H1 (cell line): ENCODE measurements at regions not wholly inside any gene's neighbourhood (a gene's known extent, or its start where the extent isn't known, plus 50 kb on each side); places are given as distances from the start of the nearest gene placed in this dataset.
A peak's percentile ranks its signal among the peaks of the same experiment; 100 is the strongest.

Experiments
- CTCF ChIA-PET: fragments of 300-600 bp; sonication (Branson Sonifier 250); formaldehyde crosslinking; loops from one replicate; lab custom pipeline; 2021; ENCODE audit not compliant: partially characterized antibody; lab: Charles Lee
- POLR2A ChIA-PET: fragments of 300-600 bp; sonication (Branson Sonifier 250); formaldehyde crosslinking; loops from one replicate; lab custom pipeline; 2021; ENCODE audit warnings: inconsistent platforms; ENCODE audit not compliant: partially characterized antibody; lab: Charles Lee
- DNase-seq, 2 experiments: peaks; one replicate each; pipeline versions ENCODE4 v3.0.0 to v3.0.0-alpha.2; 2010 to 2022; ENCODE audit warnings: low spot score in 2 of 2, low read depth in 1 of 2, mixed read lengths in 1 of 2
- FAIRE-seq: peaks from 2 replicates; lab custom pipeline; 2011; peaks lifted over from hg19 to GRCh38; lab: Jason Lieb, UNC
- H2AFZ ChIP-seq: 2 replicates; pipeline ENCODE4 v1.8.1; 2012; ENCODE audit warnings: low read length, inconsistent platforms
- H2AK5ac ChIP-seq: 2 replicates; pipeline ENCODE4 v1.6.1; 2013; ENCODE audit warnings: low read depth, low read length
- H2BK120ac ChIP-seq: replicated peaks from 2 replicates; pipeline ENCODE3; 2013; ENCODE audit warnings: low read depth, low read length, inconsistent platforms
- H2BK12ac ChIP-seq: 2 replicates; pipeline ENCODE4 v1.6.1; 2013; ENCODE audit warnings: low read depth, low read length
- H2BK15ac ChIP-seq: 2 replicates; pipeline ENCODE4 v1.6.1; 2013; ENCODE audit warnings: low read length
- H2BK20ac ChIP-seq: 2 replicates; pipeline ENCODE4 v1.6.1; 2013; ENCODE audit warnings: low read length
- H2BK5ac ChIP-seq: 2 replicates; pipeline ENCODE4 v1.6.1; 2013; ENCODE audit warnings: low read depth, low read length
- H3K14ac ChIP-seq: 2 replicates; pipeline ENCODE4 v1.6.1; 2013; ENCODE audit warnings: inconsistent platforms; ENCODE audit not compliant: insufficient read length
- H3K18ac ChIP-seq: 2 replicates; pipeline ENCODE4 v1.6.1; 2013; ENCODE audit warnings: low read length; ENCODE audit errors: extremely low read depth
- H3K23ac ChIP-seq: 2 replicates; pipeline ENCODE4 v1.6.1; 2013; ENCODE audit warnings: inconsistent platforms; ENCODE audit not compliant: insufficient read length
- H3K23me2 ChIP-seq: 2 replicates; pipeline ENCODE4 v1.6.1; 2013; ENCODE audit warnings: low read depth, low read length
- H3K27ac ChIP-seq: 2 replicates; pipeline ENCODE4 v1.6.1; 2011; ENCODE audit warnings: low read depth, low read length, inconsistent platforms
- H3K27me3 ChIP-seq, 4 experiments: replicated peaks in 1 of 4; 1 replicate in 1 of 4; 2 replicates in 3 of 4; pipeline versions ENCODE4 v1.6.1 to v1.8.1; 2011 to 2013; ENCODE audit warnings: low read length in 3 of 4, mild to moderate bottlenecking in 3 of 4, inconsistent platforms in 2 of 4, mixed read lengths in 2 of 4, moderate library complexity in 1 of 4; ENCODE audit not compliant: control insufficient read depth in 3 of 4, insufficient read depth in 3 of 4; ENCODE audit errors: extremely low read depth in 1 of 4
- H3K36me3 ChIP-seq, 4 experiments: 2 replicates each; pipeline versions ENCODE4 v1.6.1 to v1.8.1; 2011 to 2013; ENCODE audit warnings: mild to moderate bottlenecking in 4 of 4, low read length in 3 of 4, moderate library complexity in 2 of 4, control low read depth in 1 of 4, inconsistent platforms in 1 of 4; ENCODE audit not compliant: insufficient read depth in 4 of 4, control insufficient read depth in 2 of 4
- H3K4ac ChIP-seq: replicated peaks from 2 replicates; pipeline ENCODE3; 2013; ENCODE audit warnings: low read length, low read depth, mixed read lengths, inconsistent platforms; ENCODE audit not compliant: insufficient read length
- H3K4me1 ChIP-seq, 4 experiments: replicated peaks in 1 of 4; 1 replicate in 1 of 4; 2 replicates in 3 of 4; pipeline versions ENCODE4 v1.6.1 to v1.8.1; 2011 to 2013; ENCODE audit warnings: low read length in 3 of 4, inconsistent platforms in 2 of 4, mixed read lengths in 1 of 4; ENCODE audit not compliant: insufficient read depth in 4 of 4, control insufficient read depth in 3 of 4
- H3K4me2 ChIP-seq, 2 experiments: 2 replicates each; pipeline versions ENCODE4 v1.6.1 to v1.8.1; 2011 to 2013; ENCODE audit warnings: low read depth in 2 of 2, low read length in 2 of 2, control low read depth in 1 of 2, inconsistent platforms in 1 of 2, mild to moderate bottlenecking in 1 of 2; ENCODE audit not compliant: insufficient read depth in 1 of 2
- H3K4me3 ChIP-seq, 4 experiments: fragments of 200-600, 300-600 bp in 1 of 4; sonication (generic), shearing (Covaris generic), sonication (Bioruptor Twin) in 1 of 4; 2 replicates each; pipeline versions ENCODE4 v1.5.1 to v1.8.1; 2011 to 2016; ENCODE audit warnings: low read length in 4 of 4, low read depth in 3 of 4, control low read depth in 2 of 4, inconsistent platforms in 2 of 4, mild to moderate bottlenecking in 2 of 4, mixed read lengths in 1 of 4, moderate library complexity in 1 of 4; ENCODE audit not compliant: insufficient read depth in 2 of 4; ENCODE audit errors: extremely low read depth in 1 of 4
- H3K56ac ChIP-seq: replicated peaks from 2 replicates; pipeline ENCODE3; 2013; ENCODE audit warnings: low read depth, mild to moderate bottlenecking, mixed read lengths, low read length, inconsistent platforms; ENCODE audit not compliant: insufficient read length
- H3K79me1 ChIP-seq: 2 replicates; pipeline ENCODE4 v1.6.1; 2013; ENCODE audit warnings: low read depth, low read length, control low read depth
- H3K79me2 ChIP-seq, 2 experiments: 2 replicates each; pipeline versions ENCODE4 v1.6.1 to v1.8.1; 2012 to 2013; ENCODE audit warnings: low read length in 2 of 2, mild to moderate bottlenecking in 2 of 2, inconsistent platforms in 1 of 2; ENCODE audit not compliant: insufficient read depth in 2 of 2, control insufficient read depth in 1 of 2
- H3K9ac ChIP-seq, 4 experiments: replicated peaks in 1 of 4; 1 replicate in 1 of 4; 2 replicates in 3 of 4; pipeline versions ENCODE4 v1.6.1 to v1.8.1; 2011 to 2013; ENCODE audit warnings: low read depth in 3 of 4, low read length in 3 of 4, control low read depth in 2 of 4, mild to moderate bottlenecking in 2 of 4, moderate library complexity in 2 of 4, inconsistent platforms in 1 of 4; ENCODE audit errors: extremely low read depth in 1 of 4
- H3K9me3 ChIP-seq, 2 experiments: 2 replicates each; pipeline versions ENCODE4 v1.6.1 to v1.8.1; 2012 to 2013; ENCODE audit warnings: mild to moderate bottlenecking in 2 of 2, moderate library complexity in 2 of 2, control low read depth in 1 of 2, inconsistent platforms in 1 of 2, low read depth in 1 of 2, low read length in 1 of 2, mixed read lengths in 1 of 2; ENCODE audit not compliant: insufficient read depth in 2 of 2
- H4K20me1 ChIP-seq, 2 experiments: replicated peaks in 1 of 2; 2 replicates each; pipeline versions ENCODE3 to v1.8.1; 2011 to 2013; ENCODE audit warnings: inconsistent platforms in 2 of 2, low read length in 2 of 2, mild to moderate bottlenecking in 1 of 2; ENCODE audit not compliant: insufficient read depth in 2 of 2, control insufficient read depth in 1 of 2
- H4K5ac ChIP-seq: 2 replicates; pipeline ENCODE4 v1.6.1; 2013; ENCODE audit warnings: low read length, low read depth, mixed read lengths, inconsistent platforms; ENCODE audit not compliant: insufficient read length
- H4K8ac ChIP-seq: 2 replicates; pipeline ENCODE4 v1.8.0; 2013; ENCODE audit warnings: mild to moderate bottlenecking, moderate library complexity, low read length, inconsistent platforms; ENCODE audit not compliant: insufficient read depth; ENCODE audit errors: extremely low read depth
- H4K91ac ChIP-seq: replicated peaks from 2 replicates; pipeline ENCODE3; 2013; ENCODE audit warnings: low read length, mixed read lengths, inconsistent platforms; ENCODE audit not compliant: insufficient read length
- NANOG ChIP-seq: IDR thresholded peaks from 2 replicates; pipeline ENCODE4 v1.6.1; 2011; ENCODE audit warnings: low read length, low read depth, mild to moderate bottlenecking, inconsistent platforms; ENCODE audit not compliant: insufficient read depth, poor library complexity, severe bottlenecking
- WGBS, 2 experiments: shearing (Covaris generic) in 1 of 2; methylation state at CpG; one replicate each; pipeline versions ENCODE4 v1.1.6 to v1.1.7; 2013 to 2015; ENCODE audit warnings: low lambda C conversion rate in 2 of 2, mixed read lengths in 2 of 2, inconsistent platforms in 1 of 2, low coverage in 1 of 2, missing lambda C conversion rate in 1 of 2; ENCODE audit not compliant: insufficient replicate concordance in 2 of 2, insufficient coverage in 1 of 2, insufficient read length in 1 of 2; ENCODE audit errors: extremely low coverage in 1 of 2, missing lambda C conversion rate in 1 of 2; 5-methylcytosine and 5-hydroxymethylcytosine counted together

DNA sequence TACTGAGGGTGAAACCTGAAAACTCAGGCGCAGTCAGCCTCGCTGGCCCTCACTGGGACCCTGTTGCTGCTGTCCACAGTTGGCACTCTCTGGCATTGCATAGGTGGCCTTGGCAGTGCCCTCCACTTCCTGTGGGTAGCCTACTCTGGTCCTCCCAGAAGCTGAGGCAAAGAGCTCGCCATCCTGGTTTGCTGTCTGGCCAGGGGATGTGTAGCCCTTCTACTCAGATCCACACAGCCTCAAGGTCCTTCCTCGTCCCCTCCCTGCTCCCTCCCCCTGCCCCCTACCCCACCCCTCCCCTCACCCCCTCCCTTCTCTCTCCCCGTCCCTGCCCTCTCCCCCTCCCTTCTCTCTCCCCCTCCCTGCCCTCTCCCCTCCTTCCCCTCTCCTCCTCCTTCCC lies 176.0 kb downstream of the OLFM1 start:
- CTCF ChIA-PET = interaction anchor here (0.6 to 1.1 kb wide), 2 partner anchors 81 to 422 kb away, joined by 3 read pairs; no protein-coding TSS in a partner anchor
- no peak overlapping the region for H4K91ac ChIP-seq
- H2AK5ac ChIP-seq = no peak overlapping the region
- H2BK120ac ChIP-seq = no peak overlapping the region
- H3K9ac ChIP-seq = no peak overlapping the region
- H3K18ac ChIP-seq = no peak overlapping the region; the same call in 1 of the 2 replicates
- peaks cover 0 to 3% of the 10 kb centered on the region in 2 experiments for H4K20me1 ChIP-seq
- peak overlapping the region; percentile 22 for H3K4ac ChIP-seq
- no peak overlapping the region for H3K56ac ChIP-seq
- H3K79me2 ChIP-seq = no peaks in the 10 kb centered on the region
- H3K23ac ChIP-seq = no peak overlapping the region
- 0 out of 2 replicates have a peak, but pooled peaks cover 2% of the 10 kb centered on the region for H3K79me1 ChIP-seq
- H3K4me2 ChIP-seq = no peak overlapping the region
- no peaks in the 10 kb centered on the region for H3K9me3 ChIP-seq
- no peak overlapping the region for H2AFZ ChIP-seq
- H4K5ac ChIP-seq = no peak overlapping the region
- no peak overlapping the region for H3K14ac ChIP-seq
- peak overlapping the region; percentile 44; the same call in 1 of the 2 replicates for H2BK5ac ChIP-seq
- peaks cover 8% of the 10 kb centered on the region; the same call in 1 of the 2 replicates for H3K23me2 ChIP-seq
- H3K36me3 ChIP-seq = no peaks in the 10 kb centered on the region
- FAIRE-seq = no peak
- no peaks in the 10 kb centered on the region; a peak in 1 of 7 replicates for H3K27me3 ChIP-seq
- WGBS, 2 experiments = 100% methylated on average over 2 of the region's 5 CpGs; no CpG with 5 or more reads in 1 of the 2 experiments
- POLR2A ChIA-PET = interaction anchor here (0.8 to 1.5 kb wide), 2 partner anchors 76 to 170 kb away, joined by 3 to 4 read pairs; no protein-coding TSS in a partner anchor
- no peak for DNase-seq
- no peak overlapping the region for H4K8ac ChIP-seq
- H2BK15ac ChIP-seq = 0 out of 2 replicates have a peak overlapping the region, but pooled peaks have one; percentile 81
- peaks cover 4 to 10% (median 7%) of the 10 kb centered on the region in 4 experiments for H3K4me1 ChIP-seq
- 0 out of 2 replicates have a peak overlapping the region, but pooled peaks have one; percentile 96 for H2BK12ac ChIP-seq
- H3K4me3 ChIP-seq = no peak overlapping the region
- H3K27ac ChIP-seq = no peak overlapping the region
- H2BK20ac ChIP-seq = peak overlapping the region; percentile 32; the same call in 1 of the 2 replicates
- TF ChIP-seq NANOG = no peak
